D341Med (cell line): ENCODE measurements at regions not wholly inside any gene's neighbourhood (a gene's known extent, or its start where the extent isn't known, plus 50 kb on each side); places are given as distances from the start of the nearest gene placed in this dataset.
"Not testable (repeated sequence)": the region's sequence is repeated elsewhere in the genome, so short reads cannot be mapped to it uniquely, and the experiment has no call there.

Experiments used
- DNase-seq: peaks from one replicate; pipeline ENCODE4 v3.0.0; 2012; ENCODE audit warnings: low spot score

GRCh38 chr16:29578898-29579297 is 72.7 kb upstream of the NPIPB12 start:
- DNase-seq, result not testable (repeated sequence)

DNA sequence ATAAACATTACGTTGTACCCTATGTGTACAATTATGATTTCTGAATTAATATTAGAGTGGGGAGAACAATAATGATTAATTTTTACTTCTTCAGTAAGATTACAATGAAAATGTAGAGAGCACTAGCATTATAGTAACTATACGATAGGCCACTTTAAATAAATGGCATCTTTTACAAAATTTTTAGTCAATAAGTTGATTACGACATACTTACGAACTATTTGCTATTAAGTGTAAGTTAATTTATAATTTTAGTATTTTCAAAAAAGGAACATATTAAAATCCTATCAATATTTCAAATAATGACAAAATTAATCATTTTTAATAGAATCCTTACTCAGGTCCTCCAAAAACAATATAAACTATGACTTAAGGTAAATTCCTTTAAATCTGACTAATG is 75.6 kb upstream of the NPIPB12 start:
- not testable (repeated sequence) for DNase-seq

DNA sequence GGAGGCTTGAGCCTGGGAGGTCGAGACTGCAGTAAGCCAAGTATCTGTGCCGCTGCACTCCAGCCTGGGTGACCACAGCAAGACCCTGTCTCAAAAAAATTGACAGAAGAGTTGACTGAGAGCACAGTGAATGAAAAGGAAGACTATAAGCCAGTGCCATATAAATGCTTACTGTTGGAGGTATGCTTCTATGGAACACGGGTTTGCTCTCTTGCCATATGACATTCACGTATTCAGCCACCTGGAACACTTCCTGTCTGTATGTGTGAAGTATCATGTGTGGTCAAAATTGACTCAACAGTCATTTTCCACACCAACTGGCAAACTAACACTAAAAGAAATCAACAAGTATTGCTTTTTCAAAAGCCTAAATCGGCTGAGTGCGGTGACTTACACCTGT is 71.1 kb upstream of the SPN start:
- not testable (repeated sequence) for DNase-seq

- peak; percentile 18 for DNase-seq
These were observed 68.7 kb upstream of the SPN start for GRCh38 chr16:29594269-29594925.

- DNase-seq, result peak; percentile 72
These were observed 67.9 kb upstream of the SPN start for GRCh38 chr16:29594926-29595838.

DNA sequence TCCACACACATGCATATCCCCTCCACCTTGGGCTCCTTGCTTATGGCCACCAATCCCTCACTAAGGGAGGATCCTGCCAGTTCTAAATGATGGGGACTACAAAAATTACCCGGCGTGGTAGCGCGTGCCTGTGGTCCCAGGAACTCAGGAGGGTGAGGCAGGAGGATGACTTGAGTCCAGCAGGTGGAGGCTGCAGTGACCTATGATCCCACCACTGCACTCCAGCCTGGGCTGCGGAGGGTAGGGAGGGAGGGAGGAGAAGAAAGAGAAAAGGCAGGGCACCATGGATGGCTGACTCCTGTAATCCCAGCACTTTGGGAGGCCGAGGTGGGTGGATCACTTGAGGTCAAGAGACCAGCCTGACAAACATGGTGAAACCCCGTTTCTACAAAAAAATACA is 66.0 kb upstream of the SPN start:
- DNase-seq, result not testable (repeated sequence)

GRCh38 chr16:29600111-29601000 is 62.7 kb upstream of the SPN start:
- peak; percentile 2 for DNase-seq

GRCh38 chr16:29602247-29602625 is 60.8 kb upstream of the SPN start:
- peak; percentile 1 for DNase-seq

DNA sequence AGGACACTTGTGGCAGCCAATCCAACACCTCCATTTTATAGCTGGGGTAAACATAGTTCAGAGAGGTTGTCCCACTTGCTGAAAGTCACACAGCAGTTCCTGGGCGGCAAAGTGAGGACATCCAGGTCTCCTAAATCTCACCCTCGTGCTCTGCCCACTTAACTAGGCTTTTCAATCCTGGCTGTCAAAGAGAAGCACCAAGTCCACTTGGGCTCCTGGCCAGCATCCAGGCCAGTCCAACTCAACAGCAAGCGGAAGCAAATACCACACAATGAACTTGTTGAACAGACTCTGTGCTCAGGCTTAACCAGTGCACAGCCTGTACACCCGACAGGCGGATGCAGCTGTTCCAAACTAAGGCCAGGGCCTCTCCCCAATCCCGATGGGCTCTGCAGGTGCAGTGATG is 60.4 kb upstream of the SPN start:
- not testable (repeated sequence) for DNase-seq

DNA sequence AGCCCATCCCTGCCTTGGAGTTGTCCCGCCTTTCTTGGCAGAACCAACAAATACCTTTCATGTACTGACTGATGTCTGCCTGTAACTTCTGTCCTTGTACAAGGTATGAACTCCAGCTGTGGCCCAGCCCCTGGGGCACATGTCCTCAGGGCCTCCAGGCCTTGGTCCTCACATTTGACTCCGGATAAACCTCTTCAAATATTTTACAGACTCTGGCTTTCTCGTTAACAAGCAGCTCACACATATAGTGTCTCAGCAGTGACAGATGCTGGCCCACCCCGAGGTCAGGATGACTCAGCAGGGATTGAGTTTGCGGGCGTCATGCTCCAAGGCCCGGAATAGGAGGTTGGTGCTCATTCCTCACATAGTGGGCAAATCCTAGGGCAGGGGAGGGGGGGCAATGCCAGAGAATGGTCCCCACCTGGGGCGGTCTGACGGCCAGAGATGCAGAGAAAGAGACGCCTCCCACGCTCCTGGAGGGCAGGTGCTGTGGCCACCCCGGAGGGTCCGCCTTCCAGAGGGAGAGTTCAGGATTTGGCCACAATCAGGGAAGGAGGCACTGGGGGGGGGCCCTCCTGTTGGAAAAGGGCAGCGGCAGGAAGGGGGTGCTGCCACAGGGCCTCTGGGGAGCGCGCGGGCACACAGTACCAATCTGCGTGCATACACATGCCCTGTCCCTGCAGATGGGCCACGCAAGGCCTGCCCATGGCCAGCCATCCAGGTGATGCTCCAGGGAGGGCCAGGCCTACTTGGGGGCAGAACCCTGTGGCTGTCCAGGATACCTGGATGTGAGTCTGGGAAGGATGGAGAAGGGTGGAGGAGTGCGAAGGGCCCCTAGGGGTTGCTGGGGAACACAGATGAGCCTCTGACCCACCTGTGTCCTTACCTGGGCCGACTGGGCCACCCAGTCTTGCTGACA is 58.2 kb upstream of the SPN start:
- DNase-seq, result peak; percentile 22

DNA sequence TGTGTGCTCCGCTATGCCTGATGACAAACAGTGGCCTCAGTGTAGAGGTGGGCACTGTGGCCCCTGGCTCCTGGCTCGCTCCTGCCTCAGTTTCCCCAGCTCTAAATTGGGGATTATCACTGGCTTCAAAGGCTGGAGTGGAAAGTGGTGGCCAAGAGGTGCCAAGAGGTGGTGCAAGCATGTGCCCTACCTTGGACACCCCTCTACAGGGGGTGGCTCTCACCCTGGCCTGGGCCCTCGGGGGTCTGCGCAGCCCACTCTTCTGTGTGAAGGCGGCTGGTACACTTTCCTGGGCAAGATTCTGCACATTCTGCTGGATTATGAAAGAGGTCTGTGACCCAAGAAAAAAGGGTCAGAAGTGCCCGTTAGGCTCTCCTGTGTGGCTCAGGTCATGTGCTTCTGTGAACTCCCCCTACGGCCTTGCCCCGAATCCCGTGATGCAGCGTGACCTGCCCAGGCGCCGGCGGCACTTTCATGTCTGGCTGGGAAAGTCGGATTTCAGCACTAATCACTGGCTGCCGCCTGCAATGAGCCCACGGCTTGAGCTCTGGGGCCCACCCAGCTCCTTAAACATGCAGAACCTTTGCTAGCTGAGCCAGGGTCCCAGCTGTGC is 57.3 kb upstream of the SPN start:
- peak; percentile 43 for DNase-seq

DNA sequence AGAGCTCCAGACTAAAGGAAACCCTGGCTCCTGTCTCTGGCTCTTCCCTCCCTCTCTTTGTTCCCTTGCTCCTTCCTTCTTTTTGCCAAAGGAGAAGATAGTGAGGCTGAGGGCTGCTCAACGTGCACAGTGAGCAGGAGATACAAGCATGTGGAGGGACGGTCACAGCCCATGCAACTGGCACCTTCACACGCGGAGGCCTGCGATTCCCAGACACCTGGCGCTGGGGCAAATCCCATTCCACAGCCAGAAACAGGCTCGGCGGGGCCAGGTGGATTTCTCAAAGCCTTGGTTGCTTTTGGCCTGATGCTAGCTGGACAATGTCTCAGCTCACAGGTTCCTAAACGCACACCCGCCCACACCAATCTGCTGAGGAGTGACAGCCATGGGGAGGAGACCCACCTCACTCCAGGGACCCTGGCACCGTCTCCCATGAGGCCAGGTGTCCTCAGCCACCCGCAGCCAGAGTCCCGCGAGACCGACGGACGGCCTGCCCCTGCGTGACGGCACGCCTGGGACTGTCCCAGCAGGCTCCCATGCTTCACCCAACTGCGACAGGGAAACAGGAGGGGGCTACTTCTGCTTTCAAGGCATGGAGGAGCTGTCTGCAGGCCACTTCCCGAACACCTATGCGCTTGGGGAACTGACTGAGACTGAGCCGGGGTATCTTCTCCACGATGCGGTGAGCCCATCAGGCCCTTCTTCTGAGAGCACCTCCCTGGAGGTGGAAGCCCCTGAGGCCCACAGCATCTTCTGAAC is 56.2 kb upstream of the SPN start:
- peak; percentile 28 for DNase-seq

DNA sequence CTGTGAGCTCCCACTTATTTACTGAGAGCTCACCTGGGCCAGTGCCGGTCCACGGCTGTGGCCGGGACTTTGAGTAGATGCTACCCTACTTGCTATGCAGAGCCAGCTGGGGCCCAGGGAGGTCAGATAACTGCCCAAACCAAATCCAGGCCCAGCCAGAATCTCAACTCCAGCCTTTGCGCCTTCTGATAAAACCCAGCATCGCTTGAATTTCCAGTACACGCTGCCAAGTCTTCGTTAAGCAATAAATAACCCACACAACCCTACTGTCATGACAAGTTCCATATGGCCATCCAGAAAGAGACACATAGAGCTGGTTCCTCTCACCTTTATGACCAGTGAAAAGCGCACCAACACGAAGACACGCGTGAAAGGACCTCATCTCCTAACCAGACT is 55.6 kb upstream of the SPN start:
- DNase-seq, result not testable (repeated sequence)

DNA sequence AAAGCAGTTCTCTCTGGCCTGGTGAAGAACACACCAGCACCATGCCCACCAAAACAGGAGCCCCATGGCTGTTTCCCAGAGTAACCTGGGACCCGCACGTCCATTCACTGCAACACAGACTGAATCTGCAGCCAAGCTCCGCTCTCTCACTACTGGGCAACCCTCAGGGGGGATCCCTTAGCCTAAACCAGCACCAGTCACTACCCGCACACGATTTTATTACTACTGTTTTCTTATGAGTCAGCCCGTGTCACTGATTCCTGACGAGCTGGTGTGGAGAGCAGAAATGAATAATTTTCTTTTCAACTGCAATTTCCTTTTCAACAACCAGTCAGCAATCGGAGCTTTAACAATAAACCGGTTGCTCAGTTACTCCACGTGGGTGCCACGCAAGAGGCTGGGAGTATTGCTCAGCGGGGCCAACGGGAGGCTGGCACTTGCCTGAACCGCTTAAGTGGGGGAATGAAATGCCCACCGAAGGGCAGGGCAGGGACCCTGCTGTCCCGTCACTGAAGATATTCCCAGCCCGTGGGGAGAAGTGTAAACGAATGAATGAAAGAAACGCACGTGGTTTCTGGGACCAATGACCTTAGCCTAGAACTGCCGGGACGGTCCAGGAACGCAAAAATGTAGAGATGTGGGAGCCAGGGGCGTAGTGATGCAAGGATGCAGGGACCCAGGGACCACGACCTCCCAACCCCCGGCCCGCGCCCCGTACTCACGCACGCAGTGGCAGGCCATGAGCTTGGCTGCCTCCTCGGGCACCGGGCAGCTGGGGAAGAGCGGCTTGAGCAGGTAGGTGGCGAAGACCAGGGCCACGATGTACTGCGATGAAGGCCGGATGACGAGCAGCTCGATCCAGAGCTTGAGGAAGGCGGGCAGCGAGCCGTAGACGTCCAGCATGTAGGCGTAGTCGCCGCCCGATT is 50.4 kb upstream of the SPN start:
- DNase-seq, result not testable (repeated sequence)
